Smooth muscle cell (in vitro differentiated cells): ENCODE measurements at regions not wholly inside any gene's neighbourhood (a gene's known extent, or its start where the extent isn't known, plus 50 kb on each side); places are given as distances from the start of the nearest gene placed in this dataset.

Experiments
- DNase-seq: peaks from one replicate; lab custom pipeline; 2025; ENCODE audit not compliant: unreplicated experiment; lab: John Stamatoyannopoulos, UW
- H2AFZ ChIP-seq: fragments of 200-600 bp; sonication (generic); 2 replicates; pipeline ENCODE4 v1.6.0; 2016; ENCODE audit warnings: antibody characterized with exemption, low read depth, mild to moderate bottlenecking
- H3F3A ChIP-seq: fragments of 200-600 bp; sonication (generic); 2 replicates; pipeline ENCODE4 v1.6.0; 2017; ENCODE audit warnings: antibody characterized with exemption, low read depth
- H3K27ac ChIP-seq: fragments of 200-600 bp; sonication (generic); 2 replicates; pipeline ENCODE4 v1.5.1; 2016; ENCODE audit warnings: low read depth, mild to moderate bottlenecking
- H3K27me3 ChIP-seq: fragments of 200-600 bp; sonication (generic); 2 replicates; pipeline ENCODE4 v1.6.1; 2016; ENCODE audit warnings: low read depth, mild to moderate bottlenecking
- H3K36me3 ChIP-seq: fragments of 200-600 bp; sonication (generic); 2 replicates; pipeline ENCODE4 v1.5.1; 2016; ENCODE audit warnings: low read depth
- H3K4me1 ChIP-seq: fragments of 200-600 bp; sonication (generic); 2 replicates; pipeline ENCODE4 v1.5.1; 2016; ENCODE audit warnings: low read depth
- H3K4me2 ChIP-seq: fragments of 200-600 bp; sonication (generic); 2 replicates; pipeline ENCODE4 v1.6.0; 2016; ENCODE audit warnings: mild to moderate bottlenecking
- H3K4me3 ChIP-seq: fragments of 200-600 bp; sonication (generic); 2 replicates; pipeline ENCODE4 v1.5.1; 2016; ENCODE audit warnings: mild to moderate bottlenecking
- H3K79me2 ChIP-seq: fragments of 200-600 bp; sonication (generic); 2 replicates; pipeline ENCODE4 v1.6.0; 2016; ENCODE audit warnings: low read depth, mild to moderate bottlenecking
- H3K9ac ChIP-seq: fragments of 200-600 bp; sonication (generic); 2 replicates; pipeline ENCODE4 v1.6.0; 2016; ENCODE audit warnings: low read depth
- H3K9me3 ChIP-seq: fragments of 200-600 bp; sonication (generic); replicated peaks from 2 replicates; pipeline ENCODE4 v1.5.1; 2016; ENCODE audit warnings: low read depth
- H4K20me1 ChIP-seq: fragments of 200-600 bp; sonication (generic); 2 replicates; pipeline ENCODE4 v1.6.0; 2016; ENCODE audit warnings: low read depth
- CTCF ChIP-seq: fragments of 200-600 bp; sonication (generic); IDR thresholded peaks from 2 replicates; pipeline ENCODE4 v1.5.1; 2017; ENCODE audit warnings: borderline replicate concordance, mild to moderate bottlenecking, antibody characterized with exemption; ENCODE audit not compliant: insufficient read depth, poor library complexity, severe bottlenecking
- WGBS: methylation state at CpG from one replicate; pipeline ENCODE4 v1.1.7; 2016; ENCODE audit warnings: low lambda C conversion rate; 5-methylcytosine and 5-hydroxymethylcytosine counted together

GRCh38 chr12:84038242-84038641 lies 874.4 kb downstream of the SLC6A15 start:
- DNase-seq = no peak
- Histone ChIP-seq H3F3A (no peaks in the 10 kb centered on the region), H3K79me2 (no peaks in the 10 kb centered on the region), H3K36me3 (no peaks in the 10 kb centered on the region), H3K9me3 (no peaks in the 10 kb centered on the region), H3K4me3 (no peak overlapping the region), H4K20me1 (no peaks in the 10 kb centered on the region), H3K27me3 (no peaks in the 10 kb centered on the region), H2AFZ (no peak overlapping the region), H3K9ac (no peak overlapping the region), H3K27ac (no peak overlapping the region), H3K4me2 (no peak overlapping the region), H3K4me1 (peaks cover 6% of the 10 kb centered on the region)
- WGBS = 58% methylated on average over 9 of the region's 9 CpGs
- TF ChIP-seq CTCF = no peak

DNA sequence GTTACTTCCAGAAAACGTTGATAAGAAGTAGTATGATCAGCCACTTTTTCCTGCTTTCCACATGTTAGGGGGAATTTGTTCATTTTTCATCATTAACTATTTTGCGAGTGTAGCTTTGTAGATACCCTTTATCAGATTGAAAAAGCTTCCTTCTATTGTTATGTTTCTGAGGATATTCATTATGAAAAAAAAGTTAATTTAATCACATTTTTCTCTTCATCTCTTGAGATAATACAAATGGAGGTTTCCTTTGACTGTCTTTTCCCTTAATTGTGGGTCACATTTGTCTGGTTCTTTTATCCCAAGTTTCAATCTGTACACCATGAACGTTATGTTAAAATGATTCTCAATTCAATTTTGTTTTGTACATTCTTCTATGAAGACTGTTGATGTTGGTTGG lies 875.7 kb downstream of the SLC6A15 start:
- Histone ChIP-seq H3K4me3 (no peak overlapping the region), H3K9ac (no peak overlapping the region), H3K4me1 (peaks cover 6% of the 10 kb centered on the region), H4K20me1 (no peaks in the 10 kb centered on the region), H3K4me2 (no peak overlapping the region), H3K36me3 (no peaks in the 10 kb centered on the region), H3K79me2 (no peaks in the 10 kb centered on the region), H3K27me3 (no peaks in the 10 kb centered on the region), H3F3A (no peaks in the 10 kb centered on the region), H2AFZ (no peak overlapping the region), H3K27ac (no peak overlapping the region), H3K9me3 (no peaks in the 10 kb centered on the region)
- no peak for DNase-seq
- WGBS = 89% methylated on average over 3 of the region's 3 CpGs
- no peak for TF ChIP-seq CTCF

- Histone ChIP-seq H3K4me1 (peaks cover 6% of the 10 kb centered on the region), H3K36me3 (no peaks in the 10 kb centered on the region), H3K27me3 (no peaks in the 10 kb centered on the region), H3F3A (no peaks in the 10 kb centered on the region), H3K27ac (no peak overlapping the region), H3K9ac (no peak overlapping the region), H3K9me3 (no peaks in the 10 kb centered on the region), H4K20me1 (no peaks in the 10 kb centered on the region), H3K79me2 (no peaks in the 10 kb centered on the region), H2AFZ (no peak overlapping the region), H3K4me3 (no peak overlapping the region), H3K4me2 (no peak overlapping the region)
- 92% methylated on average over 3 of the region's 3 CpGs for WGBS
- no peak for TF ChIP-seq CTCF
- no peak for DNase-seq
These were observed 876.8 kb downstream of the SLC6A15 start for GRCh38 chr12:84035766-84036165.

DNA sequence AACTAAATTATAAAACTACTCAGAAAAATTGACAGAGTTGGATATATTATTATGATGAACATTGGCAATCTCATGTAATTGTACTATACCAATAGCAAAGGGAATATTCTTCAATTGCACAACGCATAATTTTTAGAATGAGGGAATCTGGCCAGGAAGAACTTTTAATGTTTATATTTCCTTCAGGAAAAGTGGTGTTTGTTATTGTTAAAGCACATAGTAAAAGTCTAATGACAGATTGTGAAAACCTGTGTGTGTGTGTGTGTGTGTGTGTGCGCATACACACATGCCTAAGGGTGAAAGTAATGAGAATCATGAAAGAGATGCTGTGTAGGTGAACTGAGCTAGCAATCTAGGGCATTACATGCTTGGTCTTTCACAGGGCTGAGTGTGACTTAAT lies 877.7 kb downstream of the SLC6A15 start:
- H3K4me2 ChIP-seq = no peak overlapping the region
- no peaks in the 10 kb centered on the region for H3K9me3 ChIP-seq
- H3K4me3 ChIP-seq = no peak overlapping the region
- H4K20me1 ChIP-seq = no peaks in the 10 kb centered on the region
- H3K79me2 ChIP-seq = no peaks in the 10 kb centered on the region
- no peak for DNase-seq
- no peak overlapping the region for H2AFZ ChIP-seq
- no peaks in the 10 kb centered on the region for H3K27me3 ChIP-seq
- H3K9ac ChIP-seq = no peak overlapping the region
- H3K27ac ChIP-seq = no peak overlapping the region
- peaks cover 6% of the 10 kb centered on the region for H3K4me1 ChIP-seq
- WGBS = 48% methylated on average over 2 of the region's 2 CpGs
- no peaks in the 10 kb centered on the region for H3K36me3 ChIP-seq
- no peak for TF ChIP-seq CTCF
- H3F3A ChIP-seq = no peaks in the 10 kb centered on the region
